ENCODE measurements at regions not wholly inside any gene's neighbourhood (a gene's known extent, or its start where the extent isn't known, plus 50 kb on each side); places are given as distances from the start of the nearest gene placed in this dataset.

DNA sequence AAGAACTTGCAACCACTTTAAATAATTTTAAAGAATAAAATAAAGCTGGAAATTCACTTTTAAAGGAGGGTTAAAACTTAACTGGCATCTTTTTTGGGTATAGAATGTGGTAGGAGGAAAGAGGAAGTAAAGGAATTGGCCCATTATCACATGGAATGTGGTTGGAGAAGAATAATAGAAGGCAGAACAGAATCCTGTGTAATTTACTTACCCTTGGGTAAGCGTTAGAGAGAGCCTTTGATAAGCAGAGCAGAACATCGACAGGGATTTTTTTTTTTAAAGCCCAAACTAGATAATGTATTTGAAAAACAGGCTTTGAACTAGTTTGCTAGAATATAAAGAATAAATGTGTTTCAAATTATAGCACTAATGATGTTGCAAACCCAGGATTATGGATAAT, 199.8 kb upstream of the KIAA1217 start:
- Histone ChIP-seq H3K4me3 (ENCODE audit: low read depth, low read length) (no peak overlapping the region), H3K9me3 (no peaks in the 10 kb centered on the region), H3K36me3 (ENCODE audit: control insufficient read depth, insufficient read depth, low read length) (no peaks in the 10 kb centered on the region), H3K27me3 (replicated peaks; ENCODE audit: control insufficient read depth, insufficient read depth, low read length) (no peaks in the 10 kb centered on the region), H3K4me1 (peaks cover 25% of the 10 kb centered on the region)
- Mint-ChIP-seq H3K36me3 (ENCODE audit: insufficient read depth, unreplicated experiment) (no peaks in the 10 kb centered on the region), H3K9me3 (ENCODE audit: unreplicated experiment) (no peaks in the 10 kb centered on the region), H3K27me3 (ENCODE audit: insufficient read depth, unreplicated experiment) (no peaks in the 10 kb centered on the region), H3K4me1 (ENCODE audit: low read depth, unreplicated experiment) (peaks cover 22% of the 10 kb centered on the region), H3K4me3 (ENCODE audit: unreplicated experiment) (peak overlapping the region; percentile 64), H3K27ac (ENCODE audit: unreplicated experiment) (peak overlapping the region; percentile 82)
- CTCF ChIA-PET = interaction anchor here (0.5 to 2.2 kb wide), 5 partner anchors 11 to 510 kb away, joined by 3 to 18 read pairs (median 3); no protein-coding TSS in a partner anchor
- TF ChIP-seq, protein P1, sequence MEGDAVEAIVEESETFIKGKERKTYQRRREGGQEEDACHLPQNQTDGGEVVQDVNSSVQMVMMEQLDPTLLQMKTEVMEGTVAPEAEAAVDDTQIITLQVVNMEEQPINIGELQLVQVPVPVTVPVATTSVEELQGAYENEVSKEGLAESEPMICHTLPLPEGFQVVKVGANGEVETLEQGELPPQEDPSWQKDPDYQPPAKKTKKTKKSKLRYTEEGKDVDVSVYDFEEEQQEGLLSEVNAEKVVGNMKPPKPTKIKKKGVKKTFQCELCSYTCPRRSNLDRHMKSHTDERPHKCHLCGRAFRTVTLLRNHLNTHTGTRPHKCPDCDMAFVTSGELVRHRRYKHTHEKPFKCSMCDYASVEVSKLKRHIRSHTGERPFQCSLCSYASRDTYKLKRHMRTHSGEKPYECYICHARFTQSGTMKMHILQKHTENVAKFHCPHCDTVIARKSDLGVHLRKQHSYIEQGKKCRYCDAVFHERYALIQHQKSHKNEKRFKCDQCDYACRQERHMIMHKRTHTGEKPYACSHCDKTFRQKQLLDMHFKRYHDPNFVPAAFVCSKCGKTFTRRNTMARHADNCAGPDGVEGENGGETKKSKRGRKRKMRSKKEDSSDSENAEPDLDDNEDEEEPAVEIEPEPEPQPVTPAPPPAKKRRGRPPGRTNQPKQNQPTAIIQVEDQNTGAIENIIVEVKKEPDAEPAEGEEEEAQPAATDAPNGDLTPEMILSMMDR (IDR thresholded peaks at IDR 0.05; ENCODE audit: insufficient read depth in 1 of 2, low read depth in 1 of 2, low read length in 1 of 2, severe bottlenecking in 1 of 2, unreplicated experiment in 1 of 2) = no peak
- POLR2A ChIA-PET = interaction anchor here (0.7 to 1.2 kb wide), 2 partner anchors 15 to 191 kb away, joined by 3 to 4 read pairs; no protein-coding TSS in a partner anchor
- no peak for DNase-seq
- BruUV-seq (replicated peaks) = no TSS peak
- intact Hi-C loops (cut with micrococcal nuclease; ENCODE audit: unreplicated experiment) = loop anchor here (5.0 kb wide), 1 partner anchor 198 kb away; the partner anchor contains the start of gene KIAA1217

DNA sequence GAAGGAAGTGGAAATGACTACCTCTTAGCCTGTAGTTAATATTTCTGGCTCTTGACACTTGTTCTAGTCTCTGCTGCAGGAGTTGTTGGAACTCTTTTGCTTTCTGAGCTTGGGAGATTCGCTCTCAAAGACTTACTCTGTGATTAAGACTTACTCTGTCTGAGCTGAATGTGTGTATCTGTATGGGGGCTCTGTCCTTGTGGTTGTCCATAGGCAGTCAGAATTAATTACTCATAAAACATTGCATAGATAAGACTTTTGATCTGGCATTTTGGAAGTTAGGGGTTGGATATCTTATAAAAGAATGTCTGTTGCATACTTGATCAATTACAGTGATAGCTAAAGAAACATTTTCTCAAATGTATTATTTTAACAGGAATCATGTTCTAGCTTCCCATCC, 199.2 kb upstream of the KIAA1217 start:
- Histone ChIP-seq H3K4me1 (peaks cover 25% of the 10 kb centered on the region), H3K27me3 (replicated peaks; ENCODE audit: control insufficient read depth, insufficient read depth, low read length) (no peaks in the 10 kb centered on the region), H3K9me3 (no peaks in the 10 kb centered on the region), H3K36me3 (ENCODE audit: control insufficient read depth, insufficient read depth, low read length) (no peaks in the 10 kb centered on the region), H3K4me3 (ENCODE audit: low read depth, low read length) (no peak overlapping the region)
- ChIA-PET CTCF (interaction anchor here (0.7 to 1.0 kb wide), 2 partner anchors 15 to 509 kb away, joined by 3 read pairs; no protein-coding TSS in a partner anchor), POLR2A (no interaction called here)
- Mint-ChIP-seq H3K27me3 (ENCODE audit: insufficient read depth, unreplicated experiment) (no peaks in the 10 kb centered on the region), H3K9me3 (ENCODE audit: unreplicated experiment) (no peaks in the 10 kb centered on the region), H3K4me1 (ENCODE audit: low read depth, unreplicated experiment) (peaks cover 22% of the 10 kb centered on the region), H3K27ac (ENCODE audit: unreplicated experiment) (peak overlapping the region; percentile 82), H3K36me3 (ENCODE audit: insufficient read depth, unreplicated experiment) (no peaks in the 10 kb centered on the region), H3K4me3 (ENCODE audit: unreplicated experiment) (peak overlapping the region; percentile 64)
- intact Hi-C loops (cut with micrococcal nuclease; ENCODE audit: unreplicated experiment) = loop anchor here (5.0 kb wide), 1 partner anchor 198 kb away; the partner anchor contains the start of gene KIAA1217
- no TSS peak for BruUV-seq (replicated peaks)
- TF ChIP-seq, protein P1 (IDR thresholded peaks at IDR 0.05; ENCODE audit: insufficient read depth in 1 of 2, low read depth in 1 of 2, low read length in 1 of 2, severe bottlenecking in 1 of 2, unreplicated experiment in 1 of 2) = no peak
- no peak for DNase-seq

DNA sequence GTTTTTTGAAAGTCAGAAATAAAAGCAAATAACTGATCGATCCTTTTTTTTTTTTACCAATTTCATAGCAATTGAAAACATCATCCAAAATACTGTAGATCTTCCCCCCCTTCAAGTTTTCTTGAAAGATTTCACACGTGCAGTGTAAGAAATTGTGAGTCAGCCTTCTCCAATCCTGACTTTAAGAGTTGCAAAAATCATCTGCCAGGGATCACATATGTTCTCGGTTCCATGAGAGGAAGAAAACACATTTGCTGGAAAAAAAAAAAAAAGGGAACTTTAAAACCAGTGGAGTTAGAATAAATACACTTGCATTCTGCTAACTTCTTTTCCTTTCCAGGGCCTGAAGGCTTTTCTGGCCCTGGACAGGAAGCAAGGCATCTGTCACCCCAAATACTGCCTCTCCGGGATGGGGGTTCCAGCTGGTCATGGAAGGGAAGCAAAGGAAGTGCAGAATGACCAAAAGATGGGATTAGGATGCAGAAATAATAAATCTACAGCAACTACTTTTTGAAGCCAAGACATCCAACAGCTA, 198.4 kb upstream of the KIAA1217 start:
- H3K4me3 Mint-ChIP-seq (ENCODE audit: unreplicated experiment) = no peak overlapping the region
- BruUV-seq (replicated peaks) = no TSS peak
- Histone ChIP-seq H3K9me3 (no peaks in the 10 kb centered on the region), H3K27me3 (replicated peaks; ENCODE audit: control insufficient read depth, insufficient read depth, low read length) (no peaks in the 10 kb centered on the region), H3K4me1 (peaks cover 25% of the 10 kb centered on the region), H3K36me3 (ENCODE audit: control insufficient read depth, insufficient read depth, low read length) (no peaks in the 10 kb centered on the region), H3K4me3 (ENCODE audit: low read depth, low read length) (no peak overlapping the region)
- TF ChIP-seq, protein P1 (IDR thresholded peaks at IDR 0.05; ENCODE audit: insufficient read depth in 1 of 2, low read depth in 1 of 2, low read length in 1 of 2, severe bottlenecking in 1 of 2, unreplicated experiment in 1 of 2) = no peak
- POLR2A ChIA-PET = no interaction called here
- no peak for DNase-seq
- CTCF ChIA-PET = no interaction called here
- peaks cover 22% of the 10 kb centered on the region for H3K4me1 Mint-ChIP-seq (ENCODE audit: low read depth, unreplicated experiment)
- no peaks in the 10 kb centered on the region for H3K9me3 Mint-ChIP-seq (ENCODE audit: unreplicated experiment)
- H3K27me3 Mint-ChIP-seq (ENCODE audit: insufficient read depth, unreplicated experiment) = no peaks in the 10 kb centered on the region
- peak overlapping the region; percentile 82 for H3K27ac Mint-ChIP-seq (ENCODE audit: unreplicated experiment)
- intact Hi-C loops (cut with micrococcal nuclease; ENCODE audit: unreplicated experiment) = no loop called here
- no peaks in the 10 kb centered on the region for H3K36me3 Mint-ChIP-seq (ENCODE audit: insufficient read depth, unreplicated experiment)

Data from Caco-2 (cell line).